ENCODE measurements at regions not wholly inside any gene's neighbourhood (a gene's known extent, or its start where the extent isn't known, plus 50 kb on each side); places are given as distances from the start of the nearest gene placed in this dataset.

- Mint-ChIP-seq H3K27me3 (ENCODE audit: low read depth) (no peaks in the 10 kb centered on the region), H3K36me3 (ENCODE audit: low read depth) (no peaks in the 10 kb centered on the region), H3K27ac (ENCODE audit: unreplicated experiment) (peak overlapping the region; percentile 22), H3K4me3 (ENCODE audit: unreplicated experiment) (peak overlapping the region; percentile 58), H3K9me3 (ENCODE audit: low read depth) (no peaks in the 10 kb centered on the region), H3K4me1 (ENCODE audit: low read depth) (peaks cover 25% of the 10 kb centered on the region)
- no peak for DNase-seq (ENCODE audit: low spot score)
- TF ChIP-seq, protein P1, sequence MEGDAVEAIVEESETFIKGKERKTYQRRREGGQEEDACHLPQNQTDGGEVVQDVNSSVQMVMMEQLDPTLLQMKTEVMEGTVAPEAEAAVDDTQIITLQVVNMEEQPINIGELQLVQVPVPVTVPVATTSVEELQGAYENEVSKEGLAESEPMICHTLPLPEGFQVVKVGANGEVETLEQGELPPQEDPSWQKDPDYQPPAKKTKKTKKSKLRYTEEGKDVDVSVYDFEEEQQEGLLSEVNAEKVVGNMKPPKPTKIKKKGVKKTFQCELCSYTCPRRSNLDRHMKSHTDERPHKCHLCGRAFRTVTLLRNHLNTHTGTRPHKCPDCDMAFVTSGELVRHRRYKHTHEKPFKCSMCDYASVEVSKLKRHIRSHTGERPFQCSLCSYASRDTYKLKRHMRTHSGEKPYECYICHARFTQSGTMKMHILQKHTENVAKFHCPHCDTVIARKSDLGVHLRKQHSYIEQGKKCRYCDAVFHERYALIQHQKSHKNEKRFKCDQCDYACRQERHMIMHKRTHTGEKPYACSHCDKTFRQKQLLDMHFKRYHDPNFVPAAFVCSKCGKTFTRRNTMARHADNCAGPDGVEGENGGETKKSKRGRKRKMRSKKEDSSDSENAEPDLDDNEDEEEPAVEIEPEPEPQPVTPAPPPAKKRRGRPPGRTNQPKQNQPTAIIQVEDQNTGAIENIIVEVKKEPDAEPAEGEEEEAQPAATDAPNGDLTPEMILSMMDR (IDR thresholded peaks at IDR 0.05), result no peak
These were observed 55.9 kb upstream of the RREB1 start for GRCh38 chr6:7051780-7052442.

DNA sequence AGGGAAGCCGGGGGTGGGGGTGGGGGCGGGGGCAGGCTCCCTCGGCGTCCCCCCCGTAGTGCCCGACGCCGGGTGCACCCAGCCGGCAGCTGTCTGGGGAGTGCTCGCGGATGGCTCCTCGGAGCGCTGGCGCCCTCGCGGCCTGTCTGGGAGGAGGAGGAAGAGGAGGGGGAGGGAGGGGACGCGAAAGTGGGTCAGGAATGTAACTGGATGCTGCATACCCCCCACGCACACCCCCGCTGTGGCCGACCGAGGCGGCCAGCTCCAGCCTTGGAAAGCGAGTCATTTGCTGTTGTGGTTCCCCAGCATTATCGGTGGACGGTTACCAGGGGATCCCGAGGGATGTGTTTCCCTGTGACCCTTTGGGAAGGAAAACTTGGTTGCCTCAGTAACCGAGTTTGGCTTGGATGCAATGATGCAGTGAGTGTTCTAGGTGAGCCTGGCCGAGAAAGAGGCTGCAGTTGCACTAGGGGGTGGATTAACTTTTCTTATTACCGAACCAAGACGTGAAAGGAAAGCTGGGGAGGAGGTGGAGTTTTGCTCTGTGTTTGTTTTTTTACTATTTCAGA lies 55.2 kb upstream of the RREB1 start:
- H3K36me3 Mint-ChIP-seq (ENCODE audit: low read depth), result no peaks in the 10 kb centered on the region
- H3K27ac Mint-ChIP-seq (ENCODE audit: unreplicated experiment), result peak overlapping the region; percentile 76
- TF ChIP-seq, protein P1 (IDR thresholded peaks at IDR 0.05), result no peak
- no peaks in the 10 kb centered on the region for H3K27me3 Mint-ChIP-seq (ENCODE audit: low read depth)
- no peaks in the 10 kb centered on the region for H3K9me3 Mint-ChIP-seq (ENCODE audit: low read depth)
- H3K4me1 Mint-ChIP-seq (ENCODE audit: low read depth), result peaks cover 25% of the 10 kb centered on the region
- DNase-seq (ENCODE audit: low spot score), result no peak
- peak overlapping the region; percentile 58 for H3K4me3 Mint-ChIP-seq (ENCODE audit: unreplicated experiment)

- DNase-seq (ENCODE audit: low spot score), result no peak
- TF ChIP-seq, protein P1 (IDR thresholded peaks at IDR 0.05), result no peak
These were observed 54.5 kb upstream of the RREB1 start for GRCh38 chr6:7053125-7053774.

More at GRCh38 chr6:7053125-7053774, 54.5 kb upstream of the RREB1 start:
- peaks cover 22% of the 10 kb centered on the region for H3K4me1 Mint-ChIP-seq (ENCODE audit: low read depth)
- no peaks in the 10 kb centered on the region for H3K36me3 Mint-ChIP-seq (ENCODE audit: low read depth)
- H3K27me3 Mint-ChIP-seq (ENCODE audit: low read depth), result no peaks in the 10 kb centered on the region
- H3K27ac Mint-ChIP-seq (ENCODE audit: unreplicated experiment), result peak overlapping the region; percentile 17
- H3K4me3 Mint-ChIP-seq (ENCODE audit: unreplicated experiment), result peak overlapping the region; percentile 58
- H3K9me3 Mint-ChIP-seq (ENCODE audit: low read depth), result no peaks in the 10 kb centered on the region
